ENCODE measurements at regions not wholly inside any gene's neighbourhood (a gene's known extent, or its start where the extent isn't known, plus 50 kb on each side); places are given as distances from the start of the nearest gene placed in this dataset.

DNA sequence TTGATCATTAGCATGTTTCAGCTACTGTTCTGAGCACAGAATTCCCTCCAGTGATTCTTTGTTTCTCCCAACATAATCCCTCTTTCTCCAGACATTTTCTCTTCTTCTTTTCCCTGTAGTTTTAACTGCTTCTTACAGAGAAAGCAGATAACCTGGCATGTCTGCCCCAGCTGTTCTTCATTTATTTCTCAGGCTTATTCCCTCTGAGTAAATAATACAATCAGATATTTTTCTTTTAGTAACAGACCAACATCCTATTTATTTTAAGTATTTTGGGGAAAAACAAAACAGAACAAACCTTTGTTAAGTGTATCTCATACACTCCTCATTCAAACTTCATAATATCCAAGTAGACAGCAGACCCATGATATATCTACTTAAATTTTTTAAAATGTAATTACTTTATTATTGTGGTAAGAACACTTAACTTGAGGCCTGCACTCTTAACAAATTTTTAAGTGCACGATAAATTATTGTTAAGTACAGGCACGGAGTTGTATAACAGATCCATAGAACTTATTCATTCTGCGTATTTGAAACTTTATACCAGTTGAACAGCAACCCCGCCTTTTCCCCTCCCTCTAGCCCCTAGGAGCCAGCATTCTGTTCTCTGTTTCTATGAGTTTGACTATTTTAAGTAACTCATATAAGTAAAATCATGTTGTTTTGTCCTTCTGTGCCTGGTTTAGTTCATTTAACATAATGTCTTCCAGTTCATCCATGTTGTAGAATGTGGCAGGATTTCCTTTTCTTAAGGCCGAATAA, 540.0 kb downstream of the LMO7 start:
- DNase-seq = no peak

DNA sequence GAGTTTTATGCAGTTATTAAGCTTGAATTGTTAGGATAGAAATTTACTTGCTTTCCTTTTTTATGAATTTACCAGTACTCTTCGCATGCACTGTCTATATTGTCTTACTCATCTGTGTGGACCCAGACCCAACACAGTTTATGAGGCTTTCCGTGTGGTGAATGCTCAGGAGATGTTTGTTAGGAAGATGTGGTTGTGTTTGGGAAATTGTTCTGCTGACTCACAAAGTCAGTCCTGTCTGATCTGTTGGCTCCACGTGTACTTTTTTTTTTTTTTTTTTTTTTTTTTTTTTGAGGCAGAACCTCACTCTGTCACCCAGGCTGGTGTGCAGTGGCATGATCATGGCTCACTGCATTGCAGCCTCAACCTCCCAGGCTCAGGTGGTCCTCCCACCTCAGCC, 532.5 kb downstream of the LMO7 start:
- DNase-seq = no peak

DNA sequence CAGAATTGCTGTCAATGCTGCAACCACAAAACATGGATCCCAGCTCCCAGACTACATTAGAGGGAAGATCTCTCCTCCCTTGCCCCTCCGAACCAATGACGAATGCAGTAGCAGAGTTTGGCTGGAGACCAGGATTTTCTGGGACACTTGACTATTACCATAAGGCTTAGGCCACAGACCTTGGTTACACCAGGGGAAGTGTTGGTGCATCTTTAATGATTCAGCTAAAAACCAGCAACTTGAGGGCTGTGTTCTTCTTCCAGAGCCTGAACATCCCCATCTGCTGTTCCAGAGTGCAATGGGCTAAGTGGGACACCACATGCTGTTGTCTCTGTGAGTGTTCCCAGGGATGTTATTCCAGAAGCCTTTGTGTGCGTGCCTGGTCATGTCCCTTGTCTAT, 528.2 kb downstream of the LMO7 start:
- no peak for DNase-seq

DNA sequence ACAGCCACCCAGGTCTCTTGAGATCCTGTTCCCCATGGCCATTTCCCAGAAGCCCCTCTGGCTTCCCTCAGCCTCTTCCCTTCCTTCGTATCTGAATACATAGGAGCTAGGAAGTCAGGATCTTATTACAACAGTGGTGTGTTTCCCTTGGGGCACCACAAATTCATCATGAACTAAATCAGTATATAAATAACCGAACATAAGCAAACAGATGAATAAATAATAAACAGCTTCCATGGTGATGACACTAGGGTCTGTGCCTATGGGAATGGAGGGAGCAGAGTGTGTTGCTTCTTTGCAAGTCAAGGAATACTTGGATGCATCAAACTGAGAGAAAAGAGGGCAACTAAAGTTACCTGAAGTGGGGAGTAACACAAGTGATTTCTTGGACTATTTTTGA, 527.6 kb downstream of the LMO7 start:
- DNase-seq = no peak

DNA sequence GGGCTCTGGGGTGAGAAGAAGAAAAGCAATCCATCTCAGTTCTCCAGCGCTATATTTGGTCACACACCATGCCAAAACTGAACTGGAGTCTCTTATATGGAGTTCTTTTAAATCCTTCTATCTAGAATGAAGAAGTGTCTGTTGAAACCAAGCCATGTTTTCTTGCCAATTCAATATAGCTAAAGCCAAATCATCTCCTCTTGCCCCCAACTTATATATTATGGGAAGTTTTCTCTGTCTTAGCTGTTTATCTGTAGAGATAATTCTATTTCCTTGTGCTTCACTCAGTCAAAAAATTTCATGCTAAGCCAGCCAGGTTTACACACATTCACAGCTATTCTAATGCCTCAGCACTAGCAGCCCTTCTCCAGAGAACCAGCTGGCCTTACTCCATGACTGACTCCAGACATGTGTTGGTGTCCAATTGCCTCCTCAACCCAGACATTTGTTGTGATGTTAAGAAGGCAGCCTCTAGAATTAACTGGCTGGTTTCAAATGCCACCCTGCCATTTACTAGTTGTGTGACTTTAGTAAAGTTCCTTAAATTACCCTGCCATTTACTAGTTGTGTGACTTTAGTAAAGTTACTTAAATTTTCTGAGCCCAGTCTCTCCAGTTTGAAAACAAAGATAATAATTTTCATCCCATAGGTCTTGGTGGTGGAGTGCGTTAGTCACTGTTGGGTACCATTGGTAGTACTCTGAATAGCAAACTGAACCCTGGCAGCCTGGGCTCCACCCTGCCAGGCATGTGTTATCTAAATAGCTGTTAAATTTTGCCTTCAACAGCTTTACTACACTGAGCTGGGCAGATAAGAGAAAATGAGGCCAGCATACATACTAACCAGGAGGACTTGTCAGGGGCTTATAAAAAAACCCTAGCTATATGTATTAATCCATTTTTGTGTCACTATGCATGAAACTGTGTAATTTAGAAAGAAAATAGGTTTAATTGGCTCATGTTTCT, 525.1 kb downstream of the LMO7 start:
- DNase-seq = peak; percentile 58

GRCh38 chr13:76160506-76160905, 524.4 kb downstream of the LMO7 start:
- no peak for DNase-seq

GRCh38 chr13:76157926-76158325, 521.8 kb downstream of the LMO7 start:
- DNase-seq = no peak

GRCh38 chr13:76153239-76153638, 517.1 kb downstream of the LMO7 start:
- no peak for DNase-seq

GRCh38 chr13:76148926-76149325, 512.8 kb downstream of the LMO7 start:
- no peak for DNase-seq

GRCh38 chr13:76148374-76148773, 512.2 kb downstream of the LMO7 start:
- DNase-seq = no peak

DNA sequence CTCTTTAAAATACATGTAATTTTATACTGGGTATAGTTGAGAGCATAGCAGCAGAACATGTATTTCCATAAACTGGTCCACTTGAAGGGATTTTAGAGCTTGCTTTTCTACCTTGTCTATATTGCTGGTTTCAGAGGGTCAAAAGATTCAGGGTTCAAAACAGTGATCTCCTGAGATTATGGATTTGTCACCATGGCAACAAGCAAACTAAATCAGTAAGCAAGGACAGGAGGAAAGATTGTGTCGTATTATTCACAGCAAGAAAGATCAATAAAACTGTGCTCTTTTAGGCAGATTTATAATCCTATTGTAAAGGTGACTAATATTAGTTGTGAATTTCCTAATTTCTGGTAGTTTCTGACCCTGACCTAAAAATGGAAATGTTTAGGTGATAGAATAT, 496.4 kb downstream of the LMO7 start:
- DNase-seq = no peak

GRCh38 chr13:76131551-76131950, 495.4 kb downstream of the LMO7 start:
- peak; percentile 58 for DNase-seq

DNA sequence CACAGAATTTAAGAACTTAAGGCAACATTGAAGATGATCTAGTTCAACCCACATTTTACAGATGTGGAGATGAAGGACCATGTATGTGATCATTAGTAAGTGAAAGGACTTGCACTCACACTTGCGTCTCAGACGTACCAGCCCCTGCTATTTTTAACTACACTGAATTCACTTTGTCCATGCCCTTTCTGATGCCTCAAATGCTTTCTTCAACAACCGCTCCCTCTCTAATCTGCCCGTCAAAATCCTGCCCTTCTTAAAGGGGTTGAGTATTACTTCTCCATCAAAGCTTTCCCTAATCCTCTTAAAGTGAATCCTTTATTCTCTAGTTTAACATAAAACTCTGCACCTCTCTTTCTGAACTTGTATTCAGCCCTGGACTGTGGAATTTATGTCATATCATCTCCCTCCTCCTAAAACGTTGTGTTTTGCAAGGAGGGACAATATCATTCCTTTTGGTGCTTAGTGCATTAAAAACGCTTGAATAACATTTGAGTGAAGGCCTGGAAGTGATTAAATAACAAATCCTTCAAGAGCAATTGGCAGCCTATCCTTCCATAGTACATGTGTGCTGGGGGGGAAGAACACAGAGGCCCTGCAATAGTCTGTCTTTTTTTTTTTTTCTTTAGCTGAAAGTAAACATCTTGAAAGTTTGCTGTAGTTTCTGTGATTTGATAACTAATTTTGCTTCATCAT, 493.3 kb downstream of the LMO7 start:
- DNase-seq = peak; percentile 59

GRCh38 chr13:76127922-76128321, 491.8 kb downstream of the LMO7 start:
- DNase-seq = no peak

- DNase-seq = no peak
Measured at GRCh38 chr13:76123548-76123947, 487.4 kb downstream of the LMO7 start.

DNA sequence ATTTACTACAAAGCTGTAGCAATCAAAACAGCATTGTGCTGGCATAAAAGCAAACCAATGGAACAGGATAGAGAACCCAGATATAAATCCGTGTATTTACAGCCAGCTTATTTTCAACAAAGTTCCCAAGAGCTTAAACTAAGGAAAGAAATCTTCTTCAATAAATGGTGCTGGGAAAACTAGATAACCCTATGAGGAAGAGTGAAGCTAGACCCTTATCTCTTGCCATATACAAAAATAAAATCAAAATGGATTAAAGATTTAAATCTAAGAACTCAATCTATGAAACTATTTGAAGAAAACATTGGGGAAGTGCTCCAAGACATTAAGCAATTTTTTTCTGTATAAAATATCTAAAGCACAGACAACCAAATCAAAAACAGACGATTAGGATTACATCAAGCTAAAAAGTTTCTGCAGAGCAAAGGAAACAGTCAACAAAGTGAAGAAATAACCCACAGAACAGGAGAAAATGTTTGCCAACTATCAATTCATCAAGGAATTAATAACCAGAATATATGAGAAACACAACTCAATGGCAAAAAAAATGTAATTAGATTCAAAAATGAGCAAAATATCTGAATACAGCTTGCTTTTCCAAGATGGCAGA, 480.7 kb downstream of the LMO7 start:
- peak; percentile 11 for DNase-seq

- DNase-seq = no peak
Measured at GRCh38 chr13:76106763-76107162, 470.6 kb downstream of the LMO7 start.

DNA sequence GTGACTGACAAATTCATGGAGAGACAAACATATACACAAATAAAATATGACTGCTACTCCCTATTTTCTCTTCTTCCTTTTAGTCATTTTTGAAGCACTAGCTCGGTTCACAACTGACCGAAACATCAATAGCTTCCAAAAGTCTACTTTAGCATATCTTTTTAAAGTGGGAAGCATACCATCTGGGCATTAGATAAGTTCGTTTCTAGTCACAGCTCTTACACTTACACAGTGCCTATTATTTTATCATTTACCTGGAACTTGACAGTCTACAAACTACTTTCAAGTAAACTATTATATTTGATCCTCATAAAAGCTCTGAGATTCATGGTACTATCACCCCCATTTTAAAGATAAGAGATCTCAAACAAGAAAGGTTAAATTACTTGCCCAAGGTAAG, 458.5 kb downstream of the LMO7 start:
- DNase-seq = no peak

DNA sequence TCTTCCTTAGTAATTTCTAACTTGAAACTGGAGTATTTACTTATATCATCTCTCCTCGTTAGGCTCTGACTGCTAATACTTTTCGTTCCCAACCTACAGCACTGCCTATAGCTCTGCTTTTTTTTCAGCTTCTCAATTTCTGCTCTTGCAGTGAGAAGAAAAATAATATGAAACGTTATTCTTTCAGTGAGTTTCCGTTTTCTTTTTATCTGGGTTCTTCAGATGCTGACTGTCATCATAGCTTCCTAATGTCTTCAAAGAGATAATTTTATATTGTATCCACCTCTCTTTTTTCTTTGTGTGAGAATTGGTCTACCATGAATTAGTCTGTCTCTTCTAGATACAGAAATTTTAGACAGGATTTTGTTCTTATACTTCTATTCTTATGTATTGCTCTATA, 454.9 kb downstream of the LMO7 start:
- DNase-seq = no peak

GRCh38 chr13:76086729-76087128, 450.6 kb downstream of the LMO7 start:
- DNase-seq = no peak

GRCh38 chr13:76067850-76068249, 431.7 kb downstream of the LMO7 start:
- no peak for DNase-seq

GRCh38 chr13:76053181-76053580, 417.1 kb downstream of the LMO7 start:
- DNase-seq = no peak

DNA sequence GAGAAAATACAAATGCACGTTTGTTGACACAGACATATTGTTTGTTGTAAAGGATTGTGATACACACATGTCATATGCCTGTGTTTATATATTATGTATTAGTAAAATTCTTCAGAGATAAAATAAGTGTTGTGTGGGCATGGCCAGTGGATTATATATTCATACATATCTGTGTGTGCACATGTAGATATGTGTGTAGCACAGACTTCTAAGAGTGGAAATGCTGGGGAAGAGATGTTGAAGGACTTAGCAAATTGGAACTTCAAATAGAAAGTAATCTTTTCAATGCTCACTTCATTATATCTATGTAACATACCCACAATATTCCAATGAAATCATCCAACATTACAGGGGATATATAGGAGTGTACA, 413.2 kb downstream of the LMO7 start:
- DNase-seq = no peak
